Right lobe of liver (tissue), 4 donors: ENCODE measurements at regions not wholly inside any gene's neighbourhood (a gene's known extent, or its start where the extent isn't known, plus 50 kb on each side); places are given as distances from the start of the nearest gene placed in this dataset.

Experiments
- CTCF ChIP-seq, 4 donors: fragments of 200-600 bp in 3 of 4; fragments of 450-650 bp in 1 of 4; IDR thresholded peaks; one replicate each; pipeline versions ENCODE4 v1.5.1 to v1.8.0; 2016 to 2022; ENCODE audit warnings: antibody characterized with exemption in 4 of 4, mild to moderate bottlenecking in 2 of 4
- POLR2A ChIP-seq: fragments of 450-650 bp; IDR thresholded peaks from one replicate; pipeline ENCODE4 v1.6.1; 2017; ENCODE audit warnings: antibody characterized with exemption, mild to moderate bottlenecking
- donor health status: DM: no; HTN: no; CAD: no.
- donor health status: DM: no; HTN: no; CAD: no.
- donor health status: DM: no; HTN: yes; CAD: no.

- TF ChIP-seq CTCF (IDR thresholded peaks at IDR 0.05) (no peak), POLR2A (no peak)
Observed at GRCh38 chr10:29865700-29866355, 193.6 kb downstream of the JCAD start.
